ENCODE measurements at regions not wholly inside any gene's neighbourhood (a gene's known extent, or its start where the extent isn't known, plus 50 kb on each side); places are given as distances from the start of the nearest gene placed in this dataset.
A peak's percentile ranks its signal among the peaks of the same experiment; 100 is the strongest.

DNA sequence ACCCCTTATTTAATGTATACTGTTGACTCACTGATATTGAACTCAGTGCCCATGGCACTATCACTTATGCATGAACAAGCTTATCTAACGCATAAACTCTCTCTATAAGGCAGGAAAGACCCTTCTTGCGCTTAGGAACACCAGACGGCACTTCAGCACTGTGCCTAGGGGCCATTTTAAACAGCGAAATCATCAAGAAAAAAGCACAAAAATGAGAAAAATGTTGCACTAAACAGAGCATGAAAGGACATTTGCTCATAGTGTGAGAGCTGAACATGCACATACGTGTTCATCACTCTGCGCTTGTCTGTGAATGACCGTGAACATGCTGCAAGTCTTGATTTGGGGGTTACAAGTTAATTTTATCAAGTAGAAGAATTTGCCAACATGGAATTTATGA, 109.6 kb downstream of the WDR11 start:
- FAIRE-seq: no peak
- DNase-seq (ENCODE audit: low spot score): no peak

GRCh38 chr10:120961795-120962755, 110.9 kb downstream of the WDR11 start:
- FAIRE-seq (no peak), DNase-seq (ENCODE audit: low spot score) (no peak)

DNA sequence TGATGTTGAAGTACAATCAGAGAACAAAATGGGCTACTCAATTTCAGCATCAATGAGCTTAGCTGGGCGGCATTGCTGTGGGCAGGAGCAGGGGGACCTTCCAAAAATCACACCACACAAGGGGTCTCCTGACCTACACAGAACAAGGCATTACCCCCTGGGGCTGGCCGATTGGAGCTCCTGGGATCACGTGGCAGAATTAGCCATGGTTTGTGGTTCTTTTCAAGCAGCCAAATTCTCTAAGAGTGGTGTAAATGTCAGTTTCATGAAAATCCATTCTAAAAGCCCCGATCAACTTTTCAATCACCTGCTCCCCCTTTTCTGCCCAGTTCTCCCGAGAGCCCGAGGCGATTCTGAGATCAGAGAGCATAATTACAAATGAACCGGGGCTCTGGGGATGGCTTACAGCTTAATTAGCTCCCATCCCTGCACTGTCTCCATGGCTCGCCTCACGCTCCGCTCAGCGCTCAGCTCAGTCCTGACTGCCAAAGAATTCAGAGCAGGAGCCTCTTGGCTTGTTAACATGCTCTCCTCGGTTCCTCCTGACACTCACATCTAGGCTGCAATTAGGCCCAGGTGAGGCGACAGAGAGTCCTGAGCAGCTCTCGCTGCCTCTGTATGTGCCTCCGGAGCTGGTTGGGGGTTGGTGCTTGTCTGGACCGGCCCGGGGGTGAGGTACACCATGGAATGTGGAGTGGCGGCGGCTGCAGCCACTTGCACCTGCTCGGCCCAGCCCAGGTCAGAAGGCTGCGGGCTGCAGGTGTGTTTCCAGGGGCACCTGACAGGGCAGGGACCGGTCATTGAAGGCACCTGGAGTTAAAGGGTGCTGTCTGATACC, 111.8 kb downstream of the WDR11 start:
- DNase-seq (ENCODE audit: low spot score) (no peak), FAIRE-seq (no peak)

DNA sequence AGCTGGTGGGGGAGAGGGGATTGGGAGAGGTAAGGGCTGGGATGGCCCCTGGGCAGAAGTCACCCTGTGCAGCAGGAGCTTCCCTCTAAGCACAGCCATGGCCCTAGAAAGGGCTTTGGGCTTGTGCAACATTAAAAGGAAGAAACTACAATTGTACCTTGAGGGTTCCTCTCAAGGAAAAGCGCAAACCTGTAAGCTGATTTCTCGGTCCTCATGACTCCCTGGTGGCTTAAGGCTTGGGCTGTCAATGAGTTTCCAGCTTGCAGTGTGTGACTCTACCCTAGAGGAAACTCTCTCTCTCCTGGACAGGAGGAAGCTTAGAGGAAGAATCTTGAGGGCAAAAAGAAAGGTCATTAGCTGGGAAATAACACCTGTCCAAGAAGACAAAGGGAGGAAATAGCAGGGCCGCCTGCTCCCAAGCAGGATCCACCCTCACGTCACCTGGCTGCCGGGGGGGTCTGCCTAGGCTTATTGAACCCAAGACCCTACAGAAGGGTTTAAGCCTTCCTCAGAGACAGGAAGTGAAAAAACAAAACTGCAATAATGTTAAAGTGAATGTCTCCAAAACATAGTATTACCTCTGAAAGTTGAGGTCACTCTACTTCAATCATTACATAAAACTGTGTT, 112.5 kb downstream of the WDR11 start:
- no peak for FAIRE-seq

DNA sequence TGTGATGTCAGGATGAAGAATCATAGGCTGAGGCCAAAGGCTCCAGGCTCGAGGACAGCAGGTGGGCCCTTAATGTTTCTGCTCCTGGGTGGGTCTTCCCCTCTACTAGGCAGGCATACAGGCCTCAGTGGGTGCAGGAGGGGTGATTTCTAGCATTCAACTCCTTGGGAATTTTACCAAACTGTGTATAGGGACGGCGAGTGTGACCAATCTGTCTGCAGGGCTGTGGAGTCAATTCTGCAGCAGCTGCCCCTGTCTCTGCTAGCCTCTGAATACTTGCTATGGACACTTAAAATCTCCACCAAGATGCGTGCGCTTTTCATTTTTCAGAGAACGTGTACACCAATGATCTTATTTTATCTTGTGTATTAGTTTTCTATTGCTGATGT, 115.5 kb downstream of the WDR11 start:
- FAIRE-seq (no peak), DNase-seq (ENCODE audit: low spot score) (no peak)

More for the DNA sequence above, 112.5 kb downstream of the WDR11 start:
- no peak for DNase-seq (ENCODE audit: low spot score)

DNA sequence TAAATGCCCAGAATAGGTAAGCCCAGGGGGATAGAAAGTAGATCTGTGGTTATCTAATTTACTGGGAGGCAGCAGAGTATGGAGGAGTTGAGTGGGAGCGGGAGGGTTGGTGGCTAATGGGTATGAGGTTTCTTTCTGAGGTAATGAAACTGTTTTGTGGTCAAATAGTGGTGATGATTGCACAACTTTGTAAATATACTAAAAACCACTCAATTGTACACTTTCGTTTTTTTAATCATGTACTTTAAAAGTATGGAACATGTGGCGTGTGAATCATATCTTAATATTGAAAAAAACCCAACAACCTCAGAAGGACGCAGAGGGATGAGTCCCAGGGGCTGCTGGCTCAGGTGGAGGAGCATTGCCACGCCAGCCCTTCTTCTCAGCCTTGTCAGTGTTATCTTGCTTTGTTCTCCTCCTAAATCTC, 118.1 kb downstream of the WDR11 start:
- peak; percentile 61 for DNase-seq (ENCODE audit: low spot score)

GRCh38 chr10:120970595-120971529, 119.7 kb downstream of the WDR11 start:
- FAIRE-seq (no peak), DNase-seq (ENCODE audit: low spot score) (no peak)

More for the DNA sequence above, 118.1 kb downstream of the WDR11 start:
- FAIRE-seq: peak; percentile 58

GRCh38 chr10:120971671-120972070, 120.5 kb downstream of the WDR11 start:
- FAIRE-seq (no peak), DNase-seq (ENCODE audit: low spot score) (no peak)

DNA sequence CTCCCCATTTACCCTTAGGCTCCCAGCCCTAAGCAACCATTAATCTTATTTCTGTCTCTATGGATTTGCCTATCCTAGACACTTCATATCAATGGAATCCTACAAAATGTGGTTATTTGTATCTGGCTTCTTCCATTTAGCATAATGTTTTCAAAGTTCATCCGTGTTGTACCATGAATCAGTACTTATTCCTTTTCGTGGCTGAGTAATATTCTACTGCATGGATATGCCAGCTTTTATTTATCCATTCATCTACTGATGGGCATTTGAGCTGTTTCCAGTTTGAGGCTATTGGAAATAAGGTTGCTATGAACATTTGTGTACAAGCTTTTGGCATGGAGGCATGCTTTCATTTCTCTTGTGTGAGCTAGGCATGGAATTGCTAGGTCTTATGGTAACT, 121.1 kb downstream of the WDR11 start:
- FAIRE-seq (no peak), DNase-seq (ENCODE audit: low spot score) (no peak)

DNA sequence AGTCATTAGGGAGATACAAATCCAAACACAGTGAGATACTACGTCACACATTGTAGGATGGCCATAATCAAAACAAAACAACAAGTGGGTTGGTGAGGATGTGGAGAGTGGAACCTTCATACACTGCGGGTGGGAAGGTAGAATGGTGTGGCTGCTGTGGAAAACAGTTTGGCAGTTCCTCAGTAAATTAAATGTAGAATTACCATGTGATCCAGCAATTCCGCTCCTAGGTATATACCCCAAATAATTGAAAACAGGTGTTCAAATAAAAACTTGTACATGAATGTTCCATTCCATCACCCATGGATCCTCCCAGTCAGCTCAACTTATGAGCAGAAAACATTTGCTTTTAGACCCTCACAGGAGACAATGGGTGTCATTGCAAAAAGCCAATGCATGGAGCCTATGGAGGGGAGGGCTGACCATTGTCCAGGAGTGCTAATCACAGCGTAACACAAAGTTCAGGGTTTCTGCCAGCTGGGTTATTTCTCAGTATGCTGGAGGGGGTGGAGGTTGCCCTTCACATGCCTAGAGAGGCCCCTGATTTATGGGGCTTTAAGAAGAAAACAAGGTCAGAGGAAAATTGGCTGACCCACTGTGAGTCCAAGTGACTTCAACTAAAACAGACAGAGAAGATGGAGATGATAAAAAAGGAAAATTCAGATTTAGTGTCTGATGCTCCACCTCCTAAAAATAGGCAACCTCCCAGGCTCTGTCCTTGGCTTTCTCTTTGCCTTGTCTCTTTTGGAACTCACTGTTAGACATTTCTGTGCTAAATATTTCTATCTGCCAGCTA, 124.1 kb downstream of the WDR11 start:
- FAIRE-seq (no peak), DNase-seq (ENCODE audit: low spot score) (no peak)

GRCh38 chr10:120975868-120976225, 124.7 kb downstream of the WDR11 start:
- DNase-seq (ENCODE audit: low spot score) (no peak), FAIRE-seq (no peak)

- no peak for DNase-seq (ENCODE audit: low spot score)
- FAIRE-seq: no peak
Observed at GRCh38 chr10:120977897-120978296, 126.7 kb downstream of the WDR11 start.

DNA sequence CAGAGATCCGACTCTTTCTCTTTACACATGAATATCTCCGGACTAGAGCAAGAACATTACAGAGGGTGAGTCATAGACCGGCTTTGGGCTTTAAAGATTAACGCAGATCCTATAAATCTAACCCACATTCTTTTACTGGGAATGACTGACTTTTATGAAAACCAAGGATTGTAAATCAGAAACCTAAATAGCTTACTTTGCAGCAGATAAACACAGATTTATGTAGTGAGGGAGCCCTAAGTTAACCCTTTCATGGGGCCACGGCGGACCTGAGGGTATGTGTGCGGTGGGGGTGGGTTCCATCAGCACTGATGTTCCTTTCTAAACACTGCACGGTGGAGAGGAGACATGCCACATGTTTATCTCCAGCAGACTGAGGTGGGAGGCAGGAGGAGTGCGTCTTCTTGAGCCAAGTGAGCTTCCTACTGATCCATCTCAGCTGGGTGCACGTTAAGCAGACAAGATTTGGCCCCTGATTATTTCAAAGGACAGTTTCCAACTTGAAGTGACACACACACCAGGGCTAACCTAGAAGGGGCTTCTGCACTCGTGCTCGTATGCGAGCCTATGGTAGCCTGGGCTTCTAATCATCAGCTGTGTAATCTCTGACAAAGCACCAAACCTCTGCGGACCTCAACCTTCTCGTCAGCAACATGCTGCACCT, 127.6 kb downstream of the WDR11 start:
- peak; percentile 82 for FAIRE-seq

GRCh38 chr10:120979435-120980278, 128.5 kb downstream of the WDR11 start:
- FAIRE-seq (no peak), DNase-seq (ENCODE audit: low spot score) (no peak)

More for the DNA sequence above, 127.6 kb downstream of the WDR11 start:
- peak; percentile 37 for DNase-seq (ENCODE audit: low spot score)

GRCh38 chr10:120980279-120981255, 129.4 kb downstream of the WDR11 start:
- no peak for DNase-seq (ENCODE audit: low spot score)
- FAIRE-seq: no peak

DNA sequence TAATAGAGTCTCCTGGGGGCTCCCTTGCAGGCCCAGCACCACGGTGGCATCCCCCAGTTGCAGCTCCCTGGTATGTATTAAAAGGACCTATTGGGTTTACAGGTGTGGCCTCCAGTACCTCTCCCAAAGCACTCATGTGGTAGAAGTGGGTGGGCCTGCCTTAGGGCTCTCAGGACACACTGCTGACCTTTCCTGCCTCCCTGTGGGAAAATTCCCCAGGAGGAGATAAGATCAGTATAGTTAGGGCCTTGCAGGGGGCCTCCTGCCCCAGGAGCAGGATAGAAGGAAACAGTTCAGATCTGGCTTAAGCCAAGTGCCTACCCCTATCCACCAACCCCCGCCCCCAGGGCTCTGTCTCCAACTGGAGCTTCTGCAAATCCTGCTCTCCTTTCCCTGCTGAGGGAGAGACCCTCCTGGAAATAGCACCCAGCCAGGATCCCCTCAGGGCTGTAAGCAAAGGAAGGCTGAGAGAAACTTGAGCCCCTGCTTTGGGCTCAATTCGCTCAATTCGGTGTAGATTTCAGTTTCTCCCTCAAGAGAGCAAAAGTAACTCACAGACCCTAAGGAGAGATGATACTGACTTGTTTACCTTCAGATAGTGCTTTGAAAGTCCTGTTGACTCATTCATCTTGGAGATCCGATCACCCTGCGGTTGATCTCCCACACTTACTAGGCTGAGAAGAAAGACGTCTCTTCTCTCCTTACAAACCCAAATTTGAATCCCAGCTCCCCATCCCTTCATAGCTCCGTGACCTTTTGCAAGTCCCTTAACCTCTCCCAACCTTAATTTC, 130.6 kb downstream of the WDR11 start:
- FAIRE-seq (no peak), DNase-seq (ENCODE audit: low spot score) (no peak)

All from RCC 7860 (cell line).